Stimulated activated CD8-positive, alpha-beta memory T cell treated with anti-CD3 and anti-CD28 coated beads, Interleukin-7, amount 100 ng/mL, for 1 hour (primary cell): ENCODE measurements at regions not wholly inside any gene's neighbourhood (a gene's known extent, or its start where the extent isn't known, plus 50 kb on each side); places are given as distances from the start of the nearest gene placed in this dataset.

Source experiments
- DNase-seq, 2 donors: peaks; one replicate each; pipeline ENCODE4 v3.0.0-alpha.2; 2020; ENCODE audit warnings: low read depth in 2 of 2

- DNase-seq = no peak
Observed at GRCh38 chr15:97483232-97483631, 477.3 kb upstream of the ARRDC4 start.

- no peak for DNase-seq
Observed at GRCh38 chr15:97490429-97490828, 470.1 kb upstream of the ARRDC4 start.

- no peak for DNase-seq
Observed at GRCh38 chr15:97501291-97501690, 459.2 kb upstream of the ARRDC4 start.

DNA sequence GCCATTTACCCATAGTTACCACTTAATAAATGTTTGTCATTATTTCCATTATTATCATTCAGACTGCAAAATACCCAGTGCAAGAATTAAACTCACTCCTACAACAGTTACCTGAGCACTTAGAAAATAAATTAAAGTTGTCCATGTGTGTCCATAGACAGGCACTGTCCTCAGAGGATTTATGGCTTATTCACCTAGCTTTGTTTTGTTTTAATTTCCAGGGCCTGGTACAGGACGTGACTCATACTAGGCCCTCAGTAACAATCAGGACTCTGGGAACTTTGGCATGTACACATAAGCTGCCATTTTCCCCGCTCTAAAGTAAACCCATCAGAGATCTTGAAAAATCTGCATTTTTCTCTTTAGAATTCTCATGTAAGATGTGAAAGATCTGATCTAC, 458.5 kb upstream of the ARRDC4 start:
- DNase-seq = no peak

DNA sequence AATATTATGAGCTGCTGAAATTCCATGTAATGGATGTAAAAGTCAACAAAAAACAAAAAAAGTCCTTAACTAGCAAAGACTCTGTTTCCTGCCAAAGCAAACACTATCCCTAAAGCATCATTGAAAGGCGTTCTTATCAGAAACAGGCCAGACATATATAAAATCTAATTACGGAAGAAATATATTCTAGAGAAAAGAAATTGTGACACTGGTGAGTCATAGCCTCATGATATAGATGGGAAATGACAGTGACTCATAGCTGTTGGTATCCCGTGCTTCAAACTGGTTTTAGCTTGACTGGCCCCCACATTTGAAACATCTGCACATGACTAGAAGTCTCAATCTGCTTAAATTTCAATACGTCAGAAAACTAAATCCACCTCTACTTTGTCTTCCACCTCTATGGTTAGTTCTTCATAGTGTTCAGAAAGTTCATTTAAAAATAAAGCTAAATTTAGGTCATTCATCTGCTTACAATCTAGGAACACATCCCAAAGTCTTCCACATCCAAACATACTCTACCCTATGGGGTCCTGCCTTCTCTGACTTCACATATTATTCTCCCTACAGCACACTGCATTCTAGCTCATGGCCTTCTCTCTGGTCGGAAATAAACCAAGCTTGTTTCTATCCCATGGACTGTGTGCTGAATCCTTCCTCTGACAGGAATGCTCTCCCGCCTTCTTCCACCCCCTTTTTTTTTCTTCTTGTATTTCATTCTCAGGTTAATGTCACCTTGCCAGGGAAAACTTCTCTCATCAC, 456.3 kb upstream of the ARRDC4 start:
- DNase-seq = no peak

- no peak for DNase-seq
Observed at GRCh38 chr15:97517737-97518136, 442.8 kb upstream of the ARRDC4 start.

DNA sequence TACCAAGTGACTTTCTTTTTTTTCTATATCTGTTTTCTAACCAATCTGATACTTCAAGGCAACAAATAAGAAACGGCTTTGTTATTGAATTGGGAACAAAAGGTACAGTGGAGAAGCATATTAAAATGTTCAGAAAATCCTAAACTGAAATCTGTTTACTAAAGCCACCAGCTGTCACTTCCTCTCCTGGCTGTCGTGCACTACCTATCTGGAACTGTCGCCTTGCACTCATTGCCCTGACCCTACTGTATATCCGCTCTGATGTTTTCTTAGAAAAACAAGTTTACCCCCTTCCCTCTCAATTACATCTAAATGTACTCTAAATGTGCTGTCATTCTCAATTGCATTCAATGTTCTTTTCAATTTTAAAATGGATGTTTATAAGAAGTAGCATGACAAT, 439.8 kb upstream of the ARRDC4 start:
- DNase-seq = no peak

DNA sequence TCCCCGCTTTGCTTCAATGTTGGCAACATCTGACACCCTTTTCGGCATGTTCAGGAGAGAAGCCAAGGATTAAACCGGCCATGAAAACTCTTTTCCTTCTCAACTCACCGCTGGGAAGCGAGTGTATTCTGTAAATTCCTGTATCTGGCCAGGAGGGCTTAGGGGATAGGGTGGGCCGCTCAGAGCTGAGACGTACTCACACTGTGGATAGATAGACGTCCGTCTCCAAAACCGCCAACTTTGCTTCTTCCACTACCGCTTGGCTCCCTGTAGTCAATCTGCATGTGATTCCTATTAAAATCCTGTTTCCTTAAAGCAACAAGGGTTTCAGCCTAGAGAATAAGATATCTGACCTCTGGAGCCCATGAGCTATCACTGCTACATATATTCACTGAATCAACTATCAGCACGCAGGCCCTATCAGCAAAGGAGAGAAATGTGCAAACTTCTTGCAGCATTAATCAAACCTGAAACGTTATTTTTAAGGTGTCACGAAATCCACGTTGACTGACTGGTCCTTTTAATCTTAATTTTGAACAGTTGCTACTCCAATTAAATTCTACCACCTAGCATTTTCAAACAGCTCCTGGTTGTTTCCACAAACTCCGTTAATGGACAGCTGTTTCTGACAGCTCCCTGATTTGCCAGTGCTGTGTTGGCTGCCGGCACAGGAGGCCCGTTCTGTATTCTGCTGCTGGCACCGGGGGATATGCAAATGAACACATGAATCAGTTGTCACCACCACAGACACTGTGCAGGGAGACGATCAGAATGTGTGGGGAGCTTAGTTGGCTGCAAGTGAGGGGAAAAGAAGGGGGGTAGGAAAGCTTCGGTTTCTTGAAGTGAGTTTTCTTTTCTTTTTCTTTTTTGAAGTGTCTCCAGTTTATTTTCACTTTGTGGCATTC, 438.9 kb upstream of the ARRDC4 start:
- no peak for DNase-seq

GRCh38 chr15:97522347-97522746, 438.2 kb upstream of the ARRDC4 start:
- DNase-seq = no peak

GRCh38 chr15:97525809-97526208, 434.7 kb upstream of the ARRDC4 start:
- DNase-seq = no peak

- DNase-seq = no peak
Observed at GRCh38 chr15:97528238-97528637, 432.3 kb upstream of the ARRDC4 start.

GRCh38 chr15:97545799-97546198, 414.7 kb upstream of the ARRDC4 start:
- DNase-seq = no peak

DNA sequence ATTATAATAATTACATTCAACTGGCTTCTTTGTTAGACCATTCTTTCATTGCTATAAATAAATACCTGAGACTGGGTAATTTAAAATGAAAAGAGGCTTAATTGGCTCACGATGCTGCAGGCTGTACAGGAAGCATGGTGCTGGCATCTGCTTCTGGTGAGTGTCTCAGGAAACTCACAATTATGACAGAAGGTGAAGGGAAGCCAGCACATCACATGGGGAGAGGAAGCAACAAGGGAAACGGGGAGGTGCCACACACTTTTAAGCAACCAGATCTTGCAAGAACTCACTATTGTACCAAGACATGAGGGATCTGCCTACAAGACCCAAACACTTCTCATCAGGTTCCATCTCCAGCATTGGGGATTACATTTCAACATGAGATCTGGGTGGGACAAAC, 413.1 kb upstream of the ARRDC4 start:
- DNase-seq = no peak

GRCh38 chr15:97561529-97561928, 399.0 kb upstream of the ARRDC4 start:
- DNase-seq = no peak

DNA sequence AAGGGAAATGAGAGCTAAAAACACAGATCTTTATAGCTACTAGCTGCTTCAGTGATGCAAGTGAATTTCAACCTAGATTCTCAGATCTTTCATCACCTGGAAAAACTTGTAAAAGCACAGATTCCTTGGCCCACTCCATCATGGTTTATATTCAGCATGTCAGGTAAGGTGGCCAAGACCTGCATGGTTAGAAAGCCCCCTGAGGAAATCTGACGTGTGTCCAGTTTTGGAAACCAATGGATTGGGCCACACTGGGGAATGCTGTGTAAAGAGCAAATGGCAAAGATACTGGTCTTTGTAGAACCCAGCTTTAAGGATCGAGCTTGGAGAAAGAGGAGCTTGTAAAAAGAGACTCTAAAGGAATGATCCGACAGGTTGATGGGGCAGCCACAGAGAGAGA, 397.0 kb upstream of the ARRDC4 start:
- no peak for DNase-seq

DNA sequence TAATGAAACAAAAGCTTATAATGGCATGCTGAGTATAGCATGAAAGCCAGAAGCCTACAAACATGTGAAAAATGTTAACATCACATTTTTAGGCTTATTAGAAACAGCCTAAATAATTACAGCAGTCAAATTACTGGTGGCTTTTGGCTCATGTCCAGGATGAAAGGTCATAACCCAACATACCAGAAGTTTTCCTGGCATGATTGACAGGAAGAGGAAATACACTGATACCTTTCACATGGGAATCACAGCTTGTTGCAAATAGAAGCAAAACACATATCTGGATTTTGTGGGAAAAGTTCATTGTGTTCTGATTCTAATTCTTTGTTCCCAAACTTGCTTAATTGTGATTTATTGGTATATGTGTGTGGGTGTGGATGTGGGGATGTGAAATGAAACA, 393.5 kb upstream of the ARRDC4 start:
- no peak for DNase-seq

GRCh38 chr15:97567411-97567810, 393.1 kb upstream of the ARRDC4 start:
- DNase-seq = no peak

- no peak for DNase-seq
Observed at GRCh38 chr15:97576929-97577645, 383.4 kb upstream of the ARRDC4 start.

- DNase-seq = no peak
Observed at GRCh38 chr15:97585408-97585807, 375.1 kb upstream of the ARRDC4 start.

GRCh38 chr15:97592778-97593177, 367.7 kb upstream of the ARRDC4 start:
- no peak for DNase-seq

GRCh38 chr15:97597801-97598200, 362.7 kb upstream of the ARRDC4 start:
- no peak for DNase-seq

DNA sequence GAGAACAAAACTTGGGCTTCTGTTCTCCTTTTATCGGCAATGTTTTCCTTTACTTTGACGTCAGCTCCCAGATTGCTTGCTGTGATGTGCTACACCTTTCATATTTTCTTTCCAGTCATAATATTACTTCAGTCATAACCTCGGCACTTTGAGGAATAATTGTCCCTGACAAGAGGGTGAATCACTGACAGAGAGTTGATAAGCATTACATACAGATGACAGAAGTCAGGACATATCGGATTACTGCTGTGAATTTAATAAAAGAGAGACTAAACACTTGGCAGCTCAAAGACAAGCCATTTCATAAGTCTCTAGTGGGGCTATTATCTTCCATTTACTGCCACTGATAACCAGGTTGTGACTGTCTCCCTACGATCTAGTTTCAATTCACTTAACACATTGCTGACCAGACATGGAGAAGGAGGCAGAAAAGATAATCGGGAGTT, 362.1 kb upstream of the ARRDC4 start:
- no peak for DNase-seq
